ENCODE measurements at regions not wholly inside any gene's neighbourhood (a gene's known extent, or its start where the extent isn't known, plus 50 kb on each side); places are given as distances from the start of the nearest gene placed in this dataset.

DNA sequence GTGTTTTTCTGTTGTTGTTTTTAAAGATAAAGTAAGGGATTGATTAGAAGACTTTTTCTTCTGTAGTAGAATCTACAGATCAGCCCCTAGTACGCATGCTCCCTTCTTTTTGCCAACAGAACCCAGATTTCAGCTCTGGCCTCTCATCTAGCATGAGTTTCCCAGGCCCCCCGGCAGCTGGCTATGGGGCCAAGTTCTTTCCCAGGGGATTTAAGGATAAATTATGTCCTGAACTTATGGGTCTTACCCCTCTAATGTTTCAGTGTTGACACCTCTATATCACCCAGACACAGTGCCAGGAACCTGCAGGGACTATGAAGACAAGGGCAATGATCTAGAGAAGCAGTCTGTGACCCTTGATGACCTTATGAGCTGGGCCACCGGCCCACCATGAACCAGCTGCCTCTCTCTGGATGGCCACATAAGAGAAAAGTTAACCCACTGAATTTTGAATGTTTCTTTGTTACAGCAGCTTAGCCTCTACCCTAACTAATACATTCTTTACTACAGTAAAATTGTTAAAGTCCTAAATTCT, 150.5 kb downstream of the UNC5CL start:
- Histone ChIP-seq H3K4me1 (no peaks in the 10 kb centered on the region), H3K4me3 (no peak overlapping the region), H3K27me3 (no peaks in the 10 kb centered on the region), H3K27ac (no peak overlapping the region), H3K9me3 (no peaks in the 10 kb centered on the region), H3K36me3 (no peaks in the 10 kb centered on the region)
- no peak for DNase-seq (ENCODE audit: low spot score in 2 of 2)
- intact Hi-C loops (cut with DNase I; ENCODE audit: low total_unique reads): no loop called here
- TF ChIP-seq POLR2A (IDR thresholded peaks at IDR 0.05) (no peak), POLR2AphosphoS5 (IDR thresholded peaks at IDR 0.05) (no peak)
- TF ChIP-seq, protein P1, sequence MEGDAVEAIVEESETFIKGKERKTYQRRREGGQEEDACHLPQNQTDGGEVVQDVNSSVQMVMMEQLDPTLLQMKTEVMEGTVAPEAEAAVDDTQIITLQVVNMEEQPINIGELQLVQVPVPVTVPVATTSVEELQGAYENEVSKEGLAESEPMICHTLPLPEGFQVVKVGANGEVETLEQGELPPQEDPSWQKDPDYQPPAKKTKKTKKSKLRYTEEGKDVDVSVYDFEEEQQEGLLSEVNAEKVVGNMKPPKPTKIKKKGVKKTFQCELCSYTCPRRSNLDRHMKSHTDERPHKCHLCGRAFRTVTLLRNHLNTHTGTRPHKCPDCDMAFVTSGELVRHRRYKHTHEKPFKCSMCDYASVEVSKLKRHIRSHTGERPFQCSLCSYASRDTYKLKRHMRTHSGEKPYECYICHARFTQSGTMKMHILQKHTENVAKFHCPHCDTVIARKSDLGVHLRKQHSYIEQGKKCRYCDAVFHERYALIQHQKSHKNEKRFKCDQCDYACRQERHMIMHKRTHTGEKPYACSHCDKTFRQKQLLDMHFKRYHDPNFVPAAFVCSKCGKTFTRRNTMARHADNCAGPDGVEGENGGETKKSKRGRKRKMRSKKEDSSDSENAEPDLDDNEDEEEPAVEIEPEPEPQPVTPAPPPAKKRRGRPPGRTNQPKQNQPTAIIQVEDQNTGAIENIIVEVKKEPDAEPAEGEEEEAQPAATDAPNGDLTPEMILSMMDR (IDR thresholded peaks at IDR 0.05): no peak

DNA sequence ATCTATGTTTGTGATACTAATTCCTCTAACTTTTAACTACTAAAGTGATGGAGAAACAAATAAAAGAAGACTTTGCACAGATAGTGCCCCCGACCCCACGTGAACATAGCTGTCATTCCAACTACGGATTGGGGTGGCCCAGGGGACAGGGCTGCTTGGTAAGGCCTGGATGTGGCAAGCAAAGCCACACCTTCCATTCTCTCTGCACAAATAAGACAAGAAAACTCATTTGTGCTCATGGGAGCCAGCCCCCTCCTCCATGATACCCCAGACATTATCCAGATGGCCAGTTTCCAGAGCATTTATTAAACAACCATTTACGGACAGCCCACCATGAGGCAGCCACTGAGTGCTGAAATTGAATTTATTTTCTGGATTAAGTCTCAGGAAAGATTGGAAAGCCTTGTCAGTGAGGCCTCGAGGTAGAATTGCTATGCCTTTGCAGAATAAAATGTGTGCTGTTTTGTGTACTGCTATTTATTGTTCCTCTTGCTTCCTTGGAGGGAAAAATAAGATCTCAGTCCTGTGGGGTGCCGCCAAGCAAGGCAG, 151.2 kb downstream of the UNC5CL start:
- TF ChIP-seq POLR2AphosphoS5 (IDR thresholded peaks at IDR 0.05) (no peak), POLR2A (IDR thresholded peaks at IDR 0.05) (no peak)
- TF ChIP-seq, protein P1 (IDR thresholded peaks at IDR 0.05): no peak
- Histone ChIP-seq H3K4me1 (no peaks in the 10 kb centered on the region), H3K27ac (no peak overlapping the region), H3K27me3 (no peaks in the 10 kb centered on the region), H3K36me3 (no peaks in the 10 kb centered on the region), H3K9me3 (no peaks in the 10 kb centered on the region), H3K4me3 (no peak overlapping the region)
- DNase-seq (ENCODE audit: low spot score in 2 of 2): no peak
- intact Hi-C loops (cut with DNase I; ENCODE audit: low total_unique reads): no loop called here

DNA sequence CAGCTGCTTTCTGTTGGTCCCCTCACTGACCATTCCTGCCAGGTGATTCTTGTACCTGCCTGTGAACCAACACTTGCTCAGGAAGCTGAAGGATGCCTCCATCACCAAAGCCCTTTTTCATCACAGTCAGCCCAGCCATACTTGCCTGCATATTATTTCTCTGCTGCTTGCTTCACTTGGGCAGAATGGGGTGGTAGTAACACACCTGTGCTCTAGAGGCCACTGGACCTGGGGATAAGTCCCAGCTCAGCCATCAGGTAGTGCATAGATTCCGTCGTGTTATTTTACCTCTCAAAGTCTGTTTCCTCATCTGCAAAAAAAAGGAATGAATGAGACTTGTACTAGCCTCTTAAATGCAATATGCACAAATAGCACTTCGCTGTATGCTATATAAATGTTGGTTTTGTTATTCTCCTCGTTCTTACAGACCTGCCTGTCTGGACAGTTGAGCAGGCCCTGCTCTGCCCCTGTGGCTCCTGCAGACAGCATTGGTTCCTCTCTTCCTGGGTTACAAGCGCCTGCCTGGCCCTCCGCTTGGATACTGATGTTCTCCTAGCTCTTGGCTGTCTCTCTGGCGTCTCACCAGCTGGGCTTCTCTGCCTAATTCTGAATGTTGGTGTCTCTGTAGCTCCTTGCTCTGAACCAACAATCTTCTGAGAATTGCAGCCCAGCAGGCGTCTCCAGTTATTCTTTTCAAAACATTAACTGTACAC, 151.8 kb downstream of the UNC5CL start:
- TF ChIP-seq, protein P1 (IDR thresholded peaks at IDR 0.05): no peak
- TF ChIP-seq POLR2AphosphoS5 (IDR thresholded peaks at IDR 0.05) (no peak), POLR2A (IDR thresholded peaks at IDR 0.05) (no peak)
- Histone ChIP-seq H3K9me3 (no peaks in the 10 kb centered on the region), H3K27ac (no peak overlapping the region), H3K36me3 (no peaks in the 10 kb centered on the region), H3K4me3 (no peak overlapping the region), H3K27me3 (no peaks in the 10 kb centered on the region), H3K4me1 (no peaks in the 10 kb centered on the region)
- no peak for DNase-seq (ENCODE audit: low spot score in 2 of 2)
- intact Hi-C loops (cut with DNase I; ENCODE audit: low total_unique reads): no loop called here

DNA sequence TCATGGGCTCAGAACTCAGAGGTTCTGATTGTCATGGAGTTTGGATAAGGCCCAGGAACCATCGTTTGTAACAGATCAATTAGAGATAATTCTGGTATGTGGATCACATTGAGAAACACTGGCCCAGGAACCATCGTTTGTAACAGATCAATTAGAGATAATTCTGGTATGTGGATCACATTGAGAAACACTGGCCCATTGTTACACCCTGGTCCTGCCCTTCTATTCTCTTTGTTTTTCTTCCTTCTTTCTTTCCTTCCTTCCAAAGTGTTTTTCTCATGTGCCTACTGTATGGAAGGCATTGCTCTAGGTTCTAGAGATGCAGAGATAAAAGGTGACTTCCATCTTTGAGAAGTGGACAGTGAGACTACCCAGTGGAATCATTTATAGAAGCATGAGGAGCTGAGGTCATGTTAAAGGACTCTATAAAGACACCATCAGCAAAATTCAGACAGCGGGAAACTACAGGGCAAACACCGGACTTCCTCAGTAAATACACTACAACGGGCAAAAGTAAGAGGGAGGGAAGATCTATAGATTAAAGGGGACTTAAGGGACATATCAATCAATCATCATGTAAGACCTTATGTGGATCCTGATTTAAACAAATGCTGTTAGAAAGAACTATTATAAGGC, 153.8 kb downstream of the UNC5CL start:
- no peak for DNase-seq (ENCODE audit: low spot score in 2 of 2)
- intact Hi-C loops (cut with DNase I; ENCODE audit: low total_unique reads): no loop called here
- no peaks in the 10 kb centered on the region for H3K9me3 ChIP-seq
- no peak overlapping the region for H3K27ac ChIP-seq
- no peaks in the 10 kb centered on the region for H3K36me3 ChIP-seq
- TF ChIP-seq POLR2AphosphoS5 (IDR thresholded peaks at IDR 0.05) (no peak), POLR2A (IDR thresholded peaks at IDR 0.05) (no peak)
- TF ChIP-seq, protein P1 (IDR thresholded peaks at IDR 0.05): no peak
- H3K27me3 ChIP-seq: no peaks in the 10 kb centered on the region
- H3K4me1 ChIP-seq: no peaks in the 10 kb centered on the region
- no peak overlapping the region for H3K4me3 ChIP-seq
